ENCODE measurements at regions not wholly inside any gene's neighbourhood (a gene's known extent, or its start where the extent isn't known, plus 50 kb on each side); places are given as distances from the start of the nearest gene placed in this dataset.

GRCh38 chr2:201536046-201536445 lies 84.5 kb downstream of the STRADB start:
- TF ChIP-seq CTCF (conservative IDR thresholded peaks at IDR 0.05) (no peak), EZH2 (IDR thresholded peaks at IDR 0.05; ENCODE audit: low read depth) (no peak)

Measured in PC-9 (cell line).